ENCODE measurements at regions not wholly inside any gene's neighbourhood (a gene's known extent, or its start where the extent isn't known, plus 50 kb on each side); places are given as distances from the start of the nearest gene placed in this dataset.

DNA sequence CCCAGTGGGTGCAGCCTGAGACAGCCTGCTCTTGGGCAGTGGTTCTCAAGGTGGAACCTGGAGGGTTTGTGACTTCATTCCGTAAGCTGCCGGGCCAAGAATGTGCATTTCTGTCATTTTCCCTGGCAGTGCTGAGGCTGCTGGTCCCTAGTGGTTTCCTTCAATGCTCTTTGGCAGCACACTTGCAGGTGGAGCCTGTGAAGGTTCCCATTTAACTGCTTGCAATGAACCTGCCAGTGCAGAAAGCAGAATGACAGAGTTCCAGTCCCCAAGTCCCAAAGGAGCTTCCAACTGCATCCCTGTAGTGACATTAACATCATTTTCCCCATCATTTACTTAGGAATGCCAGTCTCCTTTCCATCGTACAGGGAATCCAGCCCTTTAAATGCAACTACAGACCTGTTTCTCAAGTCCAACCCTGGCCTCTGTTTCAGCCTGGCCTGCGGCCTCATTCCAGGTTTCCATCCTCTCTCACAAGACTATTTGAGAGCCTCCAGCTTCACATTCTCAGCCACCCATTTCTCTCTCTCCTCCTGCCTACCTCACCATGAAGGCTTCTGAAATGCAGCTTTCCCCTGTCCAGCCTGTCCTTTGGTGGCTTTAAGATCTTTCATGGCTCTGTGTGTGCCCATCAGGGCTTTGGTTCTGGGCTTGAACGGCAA is 149.7 kb upstream of the GGTLC1 start:
- ChIA-PET POLR2A (no interaction called here), CTCF (no interaction called here)
- no peak overlapping the region for H3K27ac ChIP-seq (ENCODE audit: low read depth in 1 of 2, low read length in 2 of 2)
- no peaks in the 10 kb centered on the region for H3K9me3 Mint-ChIP-seq
- no peaks in the 10 kb centered on the region for H3K36me3 Mint-ChIP-seq (ENCODE audit: low read depth)
- H3K4me3 Mint-ChIP-seq: no peak overlapping the region
- no peak for DNase-seq
- peaks cover 0 to 6% of the 10 kb centered on the region in 2 experiments for H3K9me3 ChIP-seq (ENCODE audit: control insufficient read depth in 1 of 2, insufficient read depth in 1 of 2, low read length in 2 of 2)
- no peak overlapping the region for H3K4me3 ChIP-seq (ENCODE audit: low read length)
- no peaks in the 10 kb centered on the region for H3K27me3 Mint-ChIP-seq
- TF ChIP-seq, protein P1, sequence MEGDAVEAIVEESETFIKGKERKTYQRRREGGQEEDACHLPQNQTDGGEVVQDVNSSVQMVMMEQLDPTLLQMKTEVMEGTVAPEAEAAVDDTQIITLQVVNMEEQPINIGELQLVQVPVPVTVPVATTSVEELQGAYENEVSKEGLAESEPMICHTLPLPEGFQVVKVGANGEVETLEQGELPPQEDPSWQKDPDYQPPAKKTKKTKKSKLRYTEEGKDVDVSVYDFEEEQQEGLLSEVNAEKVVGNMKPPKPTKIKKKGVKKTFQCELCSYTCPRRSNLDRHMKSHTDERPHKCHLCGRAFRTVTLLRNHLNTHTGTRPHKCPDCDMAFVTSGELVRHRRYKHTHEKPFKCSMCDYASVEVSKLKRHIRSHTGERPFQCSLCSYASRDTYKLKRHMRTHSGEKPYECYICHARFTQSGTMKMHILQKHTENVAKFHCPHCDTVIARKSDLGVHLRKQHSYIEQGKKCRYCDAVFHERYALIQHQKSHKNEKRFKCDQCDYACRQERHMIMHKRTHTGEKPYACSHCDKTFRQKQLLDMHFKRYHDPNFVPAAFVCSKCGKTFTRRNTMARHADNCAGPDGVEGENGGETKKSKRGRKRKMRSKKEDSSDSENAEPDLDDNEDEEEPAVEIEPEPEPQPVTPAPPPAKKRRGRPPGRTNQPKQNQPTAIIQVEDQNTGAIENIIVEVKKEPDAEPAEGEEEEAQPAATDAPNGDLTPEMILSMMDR (IDR thresholded peaks at IDR 0.05): no peak
- intact Hi-C loops (cut with DNase I, micrococcal nuclease): no loop called here
- no peaks in the 10 kb centered on the region for H3K27me3 ChIP-seq (ENCODE audit: control insufficient read depth in 1 of 2, insufficient read depth in 2 of 2, low read length in 2 of 2)
- no peak for ATAC-seq (ENCODE audit: poor library complexity)
- no peaks in the 10 kb centered on the region for H3K4me1 ChIP-seq (ENCODE audit: insufficient read depth, low read length)
- no peaks in the 10 kb centered on the region for H3K4me1 Mint-ChIP-seq (ENCODE audit: low read depth)
- no peaks in the 10 kb centered on the region for H3K36me3 ChIP-seq (ENCODE audit: insufficient read depth, low read length)
- H3K27ac Mint-ChIP-seq: no peak overlapping the region

- Mint-ChIP-seq H3K27ac (no peak overlapping the region), H3K4me1 (ENCODE audit: low read depth) (peaks cover 1% of the 10 kb centered on the region), H3K4me3 (no peak overlapping the region), H3K9me3 (no peaks in the 10 kb centered on the region), H3K36me3 (ENCODE audit: low read depth) (no peaks in the 10 kb centered on the region), H3K27me3 (no peaks in the 10 kb centered on the region)
- Histone ChIP-seq H3K9me3 (ENCODE audit: control insufficient read depth in 1 of 2, insufficient read depth in 1 of 2, low read length in 2 of 2) (peaks cover 0 to 6% of the 10 kb centered on the region in 2 experiments), H3K27me3 (ENCODE audit: control insufficient read depth in 1 of 2, insufficient read depth in 2 of 2, low read length in 2 of 2) (no peaks in the 10 kb centered on the region), H3K4me1 (ENCODE audit: insufficient read depth, low read length) (no peaks in the 10 kb centered on the region), H3K36me3 (ENCODE audit: insufficient read depth, low read length) (no peaks in the 10 kb centered on the region), H3K4me3 (ENCODE audit: low read length) (no peak overlapping the region), H3K27ac (ENCODE audit: low read depth in 1 of 2, low read length in 2 of 2) (no peak overlapping the region)
- intact Hi-C loops (cut with DNase I, micrococcal nuclease): no loop called here
- TF ChIP-seq, protein P1 (IDR thresholded peaks at IDR 0.05): no peak
- CTCF ChIA-PET: no interaction called here
- DNase-seq (no peak), ATAC-seq (ENCODE audit: poor library complexity) (no peak)
- POLR2A ChIA-PET: no interaction called here
Observed at GRCh38 chr20:24136659-24137246, 148.2 kb upstream of the GGTLC1 start.

GRCh38 chr20:24135781-24136180 is 147.2 kb upstream of the GGTLC1 start:
- DNase-seq (peak in 1 of 14 experiments; percentile 38), ATAC-seq (ENCODE audit: poor library complexity) (no peak)
- Mint-ChIP-seq H3K27me3 (no peaks in the 10 kb centered on the region), H3K4me3 (no peak overlapping the region), H3K27ac (no peak overlapping the region), H3K36me3 (ENCODE audit: low read depth) (no peaks in the 10 kb centered on the region), H3K9me3 (peaks cover 2% of the 10 kb centered on the region), H3K4me1 (ENCODE audit: low read depth) (peaks cover 3% of the 10 kb centered on the region)
- Histone ChIP-seq H3K36me3 (ENCODE audit: insufficient read depth, low read length) (no peaks in the 10 kb centered on the region), H3K27me3 (ENCODE audit: control insufficient read depth in 1 of 2, insufficient read depth in 2 of 2, low read length in 2 of 2) (no peaks in the 10 kb centered on the region), H3K27ac (ENCODE audit: low read depth in 1 of 2, low read length in 2 of 2) (no peak overlapping the region), H3K9me3 (ENCODE audit: control insufficient read depth in 1 of 2, insufficient read depth in 1 of 2, low read length in 2 of 2) (peaks cover 0 to 1% of the 10 kb centered on the region in 2 experiments), H3K4me1 (ENCODE audit: insufficient read depth, low read length) (no peaks in the 10 kb centered on the region), H3K4me3 (ENCODE audit: low read length) (no peak overlapping the region)
- CTCF ChIA-PET: no interaction called here
- intact Hi-C loops (cut with DNase I, micrococcal nuclease): no loop called here
- POLR2A ChIA-PET: no interaction called here
- TF ChIP-seq, protein P1 (IDR thresholded peaks at IDR 0.05): no peak

Data from CD4-positive, alpha-beta T cell (primary cell).